HFF-Myc (cell line): ENCODE measurements at regions not wholly inside any gene's neighbourhood (a gene's known extent, or its start where the extent isn't known, plus 50 kb on each side); places are given as distances from the start of the nearest gene placed in this dataset.

Source experiments
- DNase-seq: peaks from one replicate; pipeline ENCODE4 v3.0.0-alpha.2; 2011; ENCODE audit warnings: low read depth; ENCODE audit errors: extremely low read depth
- H3K4me3 ChIP-seq: replicated peaks from 2 replicates; pipeline ENCODE4 v1.5.1; 2011; ENCODE audit warnings: low read depth, mild to moderate bottlenecking, control low read depth, low read length
- TF ChIP-seq, protein P1 (sequence below): IDR thresholded peaks from 2 replicates; pipeline ENCODE4 v1.5.1; 2012; ENCODE audit warnings: mild to moderate bottlenecking, low read depth, low read length, control low read depth; ENCODE audit errors: missing control alignments

DNA sequence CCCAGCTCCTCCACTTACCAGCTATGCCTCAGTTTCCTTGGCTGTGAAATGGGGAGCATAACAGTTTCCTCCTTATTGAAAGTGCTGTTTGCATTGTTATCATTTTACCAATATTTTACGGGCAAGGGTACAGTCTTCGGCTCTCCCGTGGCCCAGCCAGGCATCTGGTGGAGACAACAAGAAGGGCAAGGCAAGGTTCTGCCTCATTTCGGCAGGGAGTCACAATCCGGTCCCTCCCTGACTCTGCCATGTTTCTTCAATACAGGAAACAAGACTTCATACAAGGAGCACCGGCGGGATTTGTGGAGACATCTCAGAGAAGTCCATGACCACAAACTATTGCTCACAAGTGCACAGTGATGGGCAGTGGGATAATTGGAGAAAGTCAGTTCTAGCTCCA, 174.0 kb downstream of the FGF18 start:
- TF ChIP-seq, protein P1, sequence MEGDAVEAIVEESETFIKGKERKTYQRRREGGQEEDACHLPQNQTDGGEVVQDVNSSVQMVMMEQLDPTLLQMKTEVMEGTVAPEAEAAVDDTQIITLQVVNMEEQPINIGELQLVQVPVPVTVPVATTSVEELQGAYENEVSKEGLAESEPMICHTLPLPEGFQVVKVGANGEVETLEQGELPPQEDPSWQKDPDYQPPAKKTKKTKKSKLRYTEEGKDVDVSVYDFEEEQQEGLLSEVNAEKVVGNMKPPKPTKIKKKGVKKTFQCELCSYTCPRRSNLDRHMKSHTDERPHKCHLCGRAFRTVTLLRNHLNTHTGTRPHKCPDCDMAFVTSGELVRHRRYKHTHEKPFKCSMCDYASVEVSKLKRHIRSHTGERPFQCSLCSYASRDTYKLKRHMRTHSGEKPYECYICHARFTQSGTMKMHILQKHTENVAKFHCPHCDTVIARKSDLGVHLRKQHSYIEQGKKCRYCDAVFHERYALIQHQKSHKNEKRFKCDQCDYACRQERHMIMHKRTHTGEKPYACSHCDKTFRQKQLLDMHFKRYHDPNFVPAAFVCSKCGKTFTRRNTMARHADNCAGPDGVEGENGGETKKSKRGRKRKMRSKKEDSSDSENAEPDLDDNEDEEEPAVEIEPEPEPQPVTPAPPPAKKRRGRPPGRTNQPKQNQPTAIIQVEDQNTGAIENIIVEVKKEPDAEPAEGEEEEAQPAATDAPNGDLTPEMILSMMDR = no peak
- no peak overlapping the region for H3K4me3 ChIP-seq
- no peak for DNase-seq

DNA sequence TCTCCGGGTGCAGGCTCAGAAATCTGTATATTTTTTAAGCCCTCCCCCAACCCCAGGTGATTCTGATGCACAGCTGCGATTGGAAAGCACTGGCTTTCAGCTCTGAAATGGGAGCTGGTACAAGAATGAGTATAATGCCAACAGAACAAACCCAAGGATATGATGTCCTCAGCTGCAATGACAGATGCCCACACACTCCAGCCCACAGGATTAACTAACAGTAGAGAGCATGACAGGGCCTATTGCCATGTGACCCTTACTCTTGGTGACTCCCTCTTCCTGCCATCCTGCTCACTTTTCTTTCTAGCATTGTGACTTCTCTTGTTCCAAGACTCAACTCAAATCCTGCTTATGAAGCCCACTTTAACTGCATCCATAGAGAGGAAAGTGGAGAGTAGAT, 174.5 kb downstream of the FGF18 start:
- DNase-seq = no peak
- H3K4me3 ChIP-seq = no peak overlapping the region
- TF ChIP-seq, protein P1 = no peak

DNA sequence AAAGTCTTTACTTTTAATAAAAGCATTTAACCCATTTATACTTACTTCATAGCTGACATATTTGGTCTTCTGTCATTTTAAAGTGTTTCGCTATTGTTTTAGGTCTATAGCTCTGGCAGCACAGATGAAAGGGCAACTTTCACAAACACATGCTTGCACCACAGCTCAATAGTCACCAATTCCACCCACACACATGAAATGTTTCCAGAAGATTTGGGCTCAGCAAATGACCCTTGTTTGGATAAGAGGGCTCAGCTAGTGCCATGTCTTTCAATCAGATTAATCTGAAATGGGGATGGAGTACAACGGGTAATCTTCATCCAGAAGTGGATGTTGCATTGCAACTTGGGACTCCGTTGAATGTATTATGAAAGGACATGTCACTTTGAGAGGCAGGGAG, 176.0 kb downstream of the FGF18 start:
- TF ChIP-seq, protein P1 = no peak
- no peak for DNase-seq
- no peak overlapping the region for H3K4me3 ChIP-seq

DNA sequence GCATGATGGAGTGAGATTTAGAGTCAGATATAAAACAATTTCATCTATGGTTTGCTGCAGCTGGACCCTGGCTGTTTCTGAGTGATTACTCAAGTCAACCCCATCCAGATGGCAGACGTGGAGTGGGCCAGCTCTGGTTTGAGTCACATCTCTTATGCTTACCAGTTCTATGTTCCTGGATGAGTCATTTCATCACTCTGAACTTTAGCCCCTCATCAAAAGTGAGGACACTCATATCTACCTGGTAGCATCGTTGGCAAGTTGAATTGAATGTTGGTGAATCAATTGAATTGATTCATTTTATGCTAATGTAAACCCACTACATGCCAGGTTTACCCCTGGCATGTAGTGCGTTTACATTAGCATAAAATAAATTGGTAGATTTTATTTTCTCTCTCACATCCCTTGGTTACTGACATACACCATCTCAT, 176.4 kb downstream of the FGF18 start:
- TF ChIP-seq, protein P1 = no peak
- H3K4me3 ChIP-seq = no peak overlapping the region
- DNase-seq = peak; percentile 46

DNA sequence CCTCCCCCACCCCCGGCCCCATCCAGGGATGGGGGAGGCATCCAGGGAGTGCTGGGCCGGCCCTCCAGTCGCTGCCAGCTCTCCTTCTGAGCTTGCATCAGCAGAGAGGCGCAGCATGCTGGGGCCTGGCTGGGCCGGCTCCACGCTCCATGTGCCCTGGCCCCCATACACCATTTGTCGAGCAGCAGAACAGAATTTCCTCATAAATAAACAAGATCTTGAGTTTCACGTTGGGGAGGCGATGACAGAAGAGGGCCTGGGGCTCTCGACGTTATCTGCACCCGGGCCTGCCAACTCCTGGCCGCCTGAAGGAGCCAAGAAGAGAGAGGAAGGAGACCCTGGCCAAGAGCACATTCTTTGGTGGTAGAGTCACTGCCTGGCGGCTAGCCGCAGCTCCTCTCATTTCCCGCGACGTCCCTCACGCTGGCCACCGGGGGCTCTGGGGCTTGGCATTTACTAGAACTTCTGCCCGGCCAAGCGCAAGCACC, 177.0 kb downstream of the FGF18 start:
- H3K4me3 ChIP-seq = no peak overlapping the region
- DNase-seq = peak; percentile 45
- TF ChIP-seq, protein P1 = no peak

DNA sequence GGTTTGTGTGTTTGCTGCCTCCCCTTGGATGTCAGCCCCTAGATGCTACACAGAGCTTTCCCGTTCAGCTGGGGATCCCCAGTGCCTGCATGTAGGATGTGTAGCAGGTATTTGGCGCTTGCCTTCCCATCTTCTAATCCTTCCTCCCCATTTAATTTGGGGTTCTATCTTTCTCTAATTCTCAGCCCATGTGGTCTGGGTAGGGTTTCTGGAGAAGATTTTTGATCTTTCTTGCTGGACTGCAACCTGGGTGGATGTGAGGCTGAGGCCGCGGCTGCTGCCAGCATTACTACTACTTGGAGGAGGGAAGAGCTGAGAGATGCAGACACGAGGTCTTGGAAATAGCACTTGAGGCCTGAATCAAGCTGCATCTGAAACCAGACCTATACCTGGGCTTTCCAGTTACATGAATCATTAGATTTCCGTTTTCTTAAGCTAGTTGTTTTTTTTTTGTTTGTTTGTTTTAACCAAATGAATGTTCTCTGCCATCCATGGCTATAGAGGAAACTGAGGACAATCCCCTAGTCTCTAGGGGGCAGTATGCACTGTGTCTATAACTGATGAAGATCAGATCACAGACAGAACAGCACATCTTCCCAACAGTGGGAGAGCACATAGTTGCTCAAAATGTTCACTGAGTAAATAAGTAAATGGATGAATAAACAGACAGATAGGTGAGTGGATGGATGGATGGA, 178.6 kb downstream of the FGF18 start:
- no peak for DNase-seq
- H3K4me3 ChIP-seq = no peak overlapping the region
- TF ChIP-seq, protein P1 = peak; percentile 24
